AG04449 (cell line): ENCODE measurements at regions not wholly inside any gene's neighbourhood (a gene's known extent, or its start where the extent isn't known, plus 50 kb on each side); places are given as distances from the start of the nearest gene placed in this dataset.
"Not testable (repeated sequence)": the region's sequence is repeated elsewhere in the genome, so short reads cannot be mapped to it uniquely, and the experiment has no call there.

ENCODE experiments used
- CTCF ChIA-PET: fragments of 350-600 bp; formaldehyde crosslinking; extraction: SDS; loops from one replicate; lab custom pipeline; 2021; ENCODE audit warnings: antibody characterized with exemption; lab: Yijun Ruan, JAX
- POLR2A ChIA-PET: fragments of 400-600, 350-600 bp; formaldehyde crosslinking; extraction: SDS; loops from one replicate; lab custom pipeline; 2020; ENCODE audit warnings: antibody characterized with exemption, inconsistent platforms; lab: Yijun Ruan, JAX
- DNase-seq: peaks from one replicate; pipeline ENCODE4 v3.0.0-alpha.2; 2010; ENCODE audit warnings: low read depth, low spot score
- H3K4me3 ChIP-seq: 2 replicates; pipeline ENCODE4 v1.5.1; 2011; ENCODE audit warnings: low read depth, mild to moderate bottlenecking, control low read depth, low read length
- TF ChIP-seq, protein P1 (sequence below): IDR thresholded peaks from one replicate; pipeline ENCODE4 v1.5.1; 2011; ENCODE audit warnings: mild to moderate bottlenecking, moderate library complexity, low read length, control low read depth, inconsistent platforms; ENCODE audit not compliant: insufficient read depth; ENCODE audit errors: missing control alignments

GRCh38 chr14:28163233-28163632 is 603.4 kb upstream of the FOXG1 start:
- DNase-seq = no peak
- TF ChIP-seq, protein P1, sequence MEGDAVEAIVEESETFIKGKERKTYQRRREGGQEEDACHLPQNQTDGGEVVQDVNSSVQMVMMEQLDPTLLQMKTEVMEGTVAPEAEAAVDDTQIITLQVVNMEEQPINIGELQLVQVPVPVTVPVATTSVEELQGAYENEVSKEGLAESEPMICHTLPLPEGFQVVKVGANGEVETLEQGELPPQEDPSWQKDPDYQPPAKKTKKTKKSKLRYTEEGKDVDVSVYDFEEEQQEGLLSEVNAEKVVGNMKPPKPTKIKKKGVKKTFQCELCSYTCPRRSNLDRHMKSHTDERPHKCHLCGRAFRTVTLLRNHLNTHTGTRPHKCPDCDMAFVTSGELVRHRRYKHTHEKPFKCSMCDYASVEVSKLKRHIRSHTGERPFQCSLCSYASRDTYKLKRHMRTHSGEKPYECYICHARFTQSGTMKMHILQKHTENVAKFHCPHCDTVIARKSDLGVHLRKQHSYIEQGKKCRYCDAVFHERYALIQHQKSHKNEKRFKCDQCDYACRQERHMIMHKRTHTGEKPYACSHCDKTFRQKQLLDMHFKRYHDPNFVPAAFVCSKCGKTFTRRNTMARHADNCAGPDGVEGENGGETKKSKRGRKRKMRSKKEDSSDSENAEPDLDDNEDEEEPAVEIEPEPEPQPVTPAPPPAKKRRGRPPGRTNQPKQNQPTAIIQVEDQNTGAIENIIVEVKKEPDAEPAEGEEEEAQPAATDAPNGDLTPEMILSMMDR = no peak
- no peak overlapping the region for H3K4me3 ChIP-seq
- POLR2A ChIA-PET = no interaction called here
- CTCF ChIA-PET = no interaction called here

DNA sequence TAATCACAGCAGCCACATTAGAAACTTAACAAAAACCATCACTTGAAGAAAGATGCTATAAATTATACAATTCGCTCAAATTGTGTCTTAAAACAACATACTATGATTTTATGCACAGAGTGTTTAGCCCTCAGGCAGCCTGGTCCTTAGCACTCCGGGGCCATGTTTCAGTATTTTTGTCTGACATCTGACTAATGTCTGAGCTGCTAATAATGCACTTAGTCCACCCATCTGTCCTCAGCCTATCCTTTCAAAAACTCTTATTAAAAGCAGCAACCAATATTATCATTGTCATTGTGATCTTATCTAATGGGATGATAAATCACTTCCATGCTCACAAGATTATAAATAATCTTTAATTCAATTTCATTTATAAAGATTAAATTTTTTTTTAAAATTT is 602.7 kb upstream of the FOXG1 start:
- CTCF ChIA-PET = no interaction called here
- no peak overlapping the region for H3K4me3 ChIP-seq
- DNase-seq = no peak
- POLR2A ChIA-PET = no interaction called here
- TF ChIP-seq, protein P1 = no peak

DNA sequence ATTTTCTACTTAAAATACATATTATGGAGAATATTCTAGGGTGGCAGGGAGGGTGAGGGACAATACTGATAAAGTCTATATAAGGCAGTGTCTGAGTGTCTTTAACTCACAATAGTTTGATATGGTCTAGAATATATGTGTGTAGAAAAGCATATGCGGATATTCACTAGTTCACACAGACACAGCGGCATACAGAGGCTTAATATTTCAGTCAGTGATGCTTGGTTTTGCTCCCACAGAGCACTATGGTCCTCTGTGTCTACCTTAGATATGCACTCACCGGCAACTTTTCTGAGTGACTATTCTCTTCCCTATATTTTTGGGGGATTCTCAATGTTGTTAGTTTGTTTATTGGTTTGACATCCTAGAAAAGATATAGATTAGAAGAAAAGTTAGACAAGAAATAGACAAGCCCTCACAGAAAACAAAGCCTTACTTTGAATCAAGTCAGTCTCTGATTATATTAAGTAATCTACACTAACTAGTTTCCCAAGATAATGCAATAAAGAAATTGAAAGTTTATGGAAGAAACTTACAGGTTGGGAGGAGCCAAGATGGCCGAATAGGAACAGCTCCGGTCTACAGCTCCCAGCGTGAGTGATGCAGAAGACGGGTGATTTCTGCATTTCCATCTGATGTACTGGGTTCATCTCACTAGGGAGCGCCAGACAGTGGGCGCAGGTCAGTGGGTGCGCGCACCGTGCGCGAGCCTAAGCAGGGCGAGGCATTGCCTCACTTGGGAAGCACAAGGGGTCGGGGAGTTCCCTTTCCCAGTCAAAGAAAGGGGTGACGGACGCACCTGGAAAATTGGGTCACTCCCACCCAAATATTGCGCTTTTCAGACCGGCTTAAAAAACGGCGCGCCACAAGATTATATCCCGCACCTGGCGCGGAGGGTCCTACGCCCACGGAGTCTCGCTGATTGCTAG is 578.4 kb upstream of the FOXG1 start:
- H3K4me3 ChIP-seq, CTCF ChIA-PET, POLR2A ChIA-PET, DNase-seq: not testable (repeated sequence)

GRCh38 chr14:28196878-28197277 is 569.7 kb upstream of the FOXG1 start:
- TF ChIP-seq, protein P1 = no peak
- no peak overlapping the region for H3K4me3 ChIP-seq
- POLR2A ChIA-PET = no interaction called here
- DNase-seq = no peak
- CTCF ChIA-PET = no interaction called here

DNA sequence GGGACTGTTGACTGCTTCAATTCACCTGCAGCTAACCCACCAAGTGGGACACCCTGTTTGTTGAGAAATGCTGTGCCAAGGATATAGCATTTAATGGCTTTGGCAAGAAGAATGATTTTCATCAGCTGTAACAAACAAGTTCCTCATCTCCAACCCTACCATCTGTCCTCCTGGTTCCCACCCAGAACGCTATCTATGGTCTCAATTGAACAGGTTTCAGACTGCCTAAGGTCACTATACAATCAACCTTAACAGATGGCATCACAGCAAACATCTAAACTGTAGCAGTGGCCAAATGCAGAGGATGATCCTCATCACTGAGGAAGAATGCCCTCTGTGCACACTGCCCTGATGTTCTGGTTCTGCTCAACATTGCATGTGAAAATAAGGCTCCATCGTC is 546.2 kb upstream of the FOXG1 start:
- TF ChIP-seq, protein P1 = no peak
- CTCF ChIA-PET = no interaction called here
- POLR2A ChIA-PET = no interaction called here
- no peak for DNase-seq
- no peak overlapping the region for H3K4me3 ChIP-seq

DNA sequence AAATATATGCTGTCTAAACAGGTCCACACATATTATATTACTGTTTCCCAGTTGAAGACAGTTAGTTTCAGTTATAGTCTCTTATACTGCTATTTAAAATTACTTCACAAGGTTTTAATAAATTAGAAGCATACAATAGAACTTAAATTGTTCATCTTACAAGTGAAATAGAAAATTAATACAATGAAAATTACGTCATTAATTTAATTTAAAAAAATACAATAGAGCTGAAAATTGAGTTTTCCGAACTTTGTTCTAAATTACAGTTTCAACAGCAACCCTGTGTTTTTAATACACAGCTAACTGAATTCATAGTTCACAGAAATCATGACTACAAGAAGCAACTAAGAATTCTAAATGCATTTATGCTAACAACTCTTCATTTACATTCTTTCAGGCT is 525.7 kb upstream of the FOXG1 start:
- no peak overlapping the region for H3K4me3 ChIP-seq
- no peak for DNase-seq
- ChIA-PET POLR2A (no interaction called here), CTCF (no interaction called here)
- TF ChIP-seq, protein P1 = no peak

- H3K4me3 ChIP-seq = no peak overlapping the region
- CTCF ChIA-PET = no interaction called here
- POLR2A ChIA-PET = no interaction called here
- TF ChIP-seq, protein P1 = no peak
- DNase-seq = no peak
Observed at GRCh38 chr14:28242895-28243294, 523.7 kb upstream of the FOXG1 start.
